ENCODE measurements at regions not wholly inside any gene's neighbourhood (a gene's known extent, or its start where the extent isn't known, plus 50 kb on each side); places are given as distances from the start of the nearest gene placed in this dataset.
A peak's percentile ranks its signal among the peaks of the same experiment; 100 is the strongest.

GRCh38 chr9:91071184-91071990, 269.8 kb downstream of the SYK start:
- no peak overlapping the region for H3K4me3 ChIP-seq
- ATAC-seq (no peak), DNase-seq (no peak)
- H3K27me3 ChIP-seq: no peaks in the 10 kb centered on the region
- H3K9me3 ChIP-seq: no peaks in the 10 kb centered on the region
- H3K4me1 ChIP-seq: peaks cover 12% of the 10 kb centered on the region
- no peaks in the 10 kb centered on the region for H3K36me3 ChIP-seq (replicated peaks in 1 of 2; ENCODE audit: insufficient read depth in 1 of 2, low read depth in 2 of 2)
- intact Hi-C loops (cut with DNase I): no loop called here
- no peak overlapping the region for H3K27ac ChIP-seq
- TF ChIP-seq CTCF (IDR thresholded peaks at IDR 0.05) (no peak), POLR2A (IDR thresholded peaks at IDR 0.05) (no peak)
- WGBS, 2 donors: 83 to 89% methylated on average over 15 to 17 of the region's 17 CpGs

- Histone ChIP-seq H3K4me3 (no peak overlapping the region), H3K9me3 (no peaks in the 10 kb centered on the region), H3K27ac (no peak overlapping the region), H3K36me3 (replicated peaks in 1 of 2; ENCODE audit: insufficient read depth in 1 of 2, low read depth in 2 of 2) (no peaks in the 10 kb centered on the region), H3K27me3 (no peaks in the 10 kb centered on the region), H3K4me1 (peaks cover 12% of the 10 kb centered on the region)
- TF ChIP-seq CTCF (IDR thresholded peaks at IDR 0.05) (no peak), POLR2A (IDR thresholded peaks at IDR 0.05) (no peak)
- WGBS, 2 donors: 90 to 97% methylated on average over 10 of the region's 10 CpGs
- intact Hi-C loops (cut with DNase I): no loop called here
- ATAC-seq (peak; percentile 21), DNase-seq (peak in 2 of 4 donors; percentile 19 to 35)
Measured at GRCh38 chr9:91073049-91073810, 271.6 kb downstream of the SYK start.

GRCh38 chr9:91073811-91074771, 272.5 kb downstream of the SYK start:
- peak; percentile 15 for ATAC-seq
- H3K27ac ChIP-seq: no peak overlapping the region
- TF ChIP-seq POLR2A (IDR thresholded peaks at IDR 0.05): no peak
- no peak for TF ChIP-seq CTCF (IDR thresholded peaks at IDR 0.05)
- peak in 2 of 4 donors; percentile 14 to 30 for DNase-seq
- no peak overlapping the region for H3K4me3 ChIP-seq
- intact Hi-C loops (cut with DNase I): no loop called here
- H3K9me3 ChIP-seq: no peaks in the 10 kb centered on the region
- 81 to 84% methylated on average over 13 to 14 of the region's 14 CpGs for WGBS, 2 donors
- peaks cover 12% of the 10 kb centered on the region for H3K4me1 ChIP-seq
- no peaks in the 10 kb centered on the region for H3K36me3 ChIP-seq (replicated peaks in 1 of 2; ENCODE audit: insufficient read depth in 1 of 2, low read depth in 2 of 2)
- H3K27me3 ChIP-seq: no peaks in the 10 kb centered on the region

GRCh38 chr9:91074866-91075265, 273.2 kb downstream of the SYK start:
- no peak for ATAC-seq
- intact Hi-C loops (cut with DNase I): no loop called here
- H3K4me3 ChIP-seq: no peak overlapping the region
- DNase-seq: no peak
- no peaks in the 10 kb centered on the region for H3K9me3 ChIP-seq
- no peaks in the 10 kb centered on the region for H3K36me3 ChIP-seq (replicated peaks in 1 of 2; ENCODE audit: insufficient read depth in 1 of 2, low read depth in 2 of 2)
- 89 to 94% methylated on average over 13 of the region's 13 CpGs for WGBS, 2 donors
- peaks cover 12% of the 10 kb centered on the region for H3K4me1 ChIP-seq
- TF ChIP-seq POLR2A (IDR thresholded peaks at IDR 0.05) (no peak), CTCF (IDR thresholded peaks at IDR 0.05) (no peak)
- H3K27me3 ChIP-seq: no peaks in the 10 kb centered on the region
- no peak overlapping the region for H3K27ac ChIP-seq
